Activated CD4-positive, alpha-beta T cell treated with anti-CD3 and anti-CD28 coated beads for 24 hours (primary cell): ENCODE measurements at regions not wholly inside any gene's neighbourhood (a gene's known extent, or its start where the extent isn't known, plus 50 kb on each side); places are given as distances from the start of the nearest gene placed in this dataset.
"Not testable (repeated sequence)": the region's sequence is repeated elsewhere in the genome, so short reads cannot be mapped to it uniquely, and the experiment has no call there.

Source experiments
- DNase-seq, 2 donors: peaks; one replicate each; pipeline ENCODE4 v3.0.0-alpha.2; 2020; ENCODE audit warnings: low read depth in 2 of 2

DNA sequence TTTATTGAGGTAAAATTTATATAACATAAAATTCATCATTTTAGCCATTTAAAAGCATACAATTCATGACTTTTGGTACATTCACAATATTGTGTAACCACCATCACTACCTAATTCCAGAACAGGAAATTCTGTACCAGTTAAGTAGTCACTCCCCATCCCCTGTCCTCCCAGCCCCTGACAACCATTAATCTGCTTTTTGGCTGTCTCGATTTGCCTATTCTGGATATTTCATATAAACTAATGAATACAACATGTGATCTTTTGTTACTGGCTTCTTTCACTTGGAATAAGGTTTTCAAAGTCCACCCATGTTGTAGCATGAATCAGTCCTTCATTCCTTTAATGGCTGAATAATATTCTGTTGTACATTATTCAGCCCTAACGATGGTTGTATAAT is 115.6 kb upstream of the KLF14 start:
- no peak for DNase-seq

DNA sequence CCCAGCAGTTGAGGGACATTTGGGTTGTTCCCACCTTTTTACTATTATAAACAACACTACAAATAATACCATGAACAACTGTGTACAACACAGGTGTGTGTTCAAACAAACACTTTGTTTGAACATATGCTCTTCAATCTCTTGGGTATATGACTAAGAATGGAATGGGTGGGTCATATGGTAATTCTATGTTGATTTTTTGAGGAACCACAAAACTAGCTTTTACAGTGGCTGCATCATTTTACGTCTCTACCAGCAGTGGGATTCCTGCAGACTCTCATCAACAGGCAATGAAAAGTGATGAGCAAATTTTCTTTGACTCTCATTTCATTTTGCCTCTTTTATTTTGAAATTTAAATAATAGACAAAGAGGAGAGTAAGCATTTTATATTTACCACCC is 116.9 kb upstream of the KLF14 start:
- DNase-seq = no peak

DNA sequence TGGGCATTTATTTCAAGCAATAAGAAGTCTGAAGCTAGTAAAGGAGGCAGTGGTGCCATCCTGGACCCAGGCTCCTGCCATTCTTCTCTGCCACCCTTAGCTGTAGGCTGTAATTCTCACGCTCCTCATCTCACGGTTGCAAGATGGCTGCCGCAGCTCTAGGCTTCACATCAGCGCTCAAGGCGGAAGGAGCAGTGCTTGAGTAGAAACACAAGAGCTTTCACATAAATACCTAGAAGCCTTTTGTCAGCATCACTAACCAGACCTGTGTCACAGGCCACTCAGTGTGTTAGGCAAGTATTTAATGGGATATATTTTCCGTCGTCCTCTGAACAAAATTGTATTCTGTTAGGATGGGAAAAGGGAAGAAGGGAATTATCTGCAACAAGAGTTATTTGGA is 118.9 kb upstream of the KLF14 start:
- no peak for DNase-seq

DNA sequence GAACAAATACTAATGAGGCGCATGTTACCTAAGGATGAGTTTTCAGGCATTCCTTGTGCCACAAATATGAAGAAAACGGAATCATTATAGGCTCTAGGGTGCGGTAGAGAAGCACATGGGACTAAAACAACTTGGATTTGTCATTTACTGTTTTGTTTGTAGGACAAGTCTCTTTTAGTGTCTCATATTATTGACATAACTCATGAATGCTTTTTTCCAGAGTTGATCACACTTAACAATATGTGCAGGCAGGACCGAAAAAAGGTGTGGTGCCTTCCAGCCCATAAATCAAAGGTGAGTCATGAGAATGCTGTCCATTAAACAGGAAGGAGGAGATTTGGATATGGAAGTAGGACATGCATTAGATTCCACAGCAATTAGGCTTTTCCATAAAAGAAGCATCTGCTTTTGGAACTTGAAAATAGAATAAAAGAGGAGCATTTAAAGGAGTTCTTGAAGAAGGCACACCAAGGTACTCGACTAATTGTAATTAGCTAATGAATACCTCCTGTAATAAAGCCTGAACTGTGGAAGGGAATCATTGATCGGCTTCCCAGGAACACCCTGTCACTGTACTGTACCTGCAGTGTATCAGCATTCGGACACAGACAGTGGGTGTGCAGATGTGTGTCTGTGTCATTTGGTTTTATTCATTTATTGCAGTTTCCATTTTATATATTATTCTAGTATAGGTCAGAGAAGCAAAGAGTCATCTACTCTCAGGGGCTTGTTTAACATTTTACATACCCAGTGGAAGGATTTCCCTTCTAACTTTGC is 119.7 kb upstream of the KLF14 start:
- DNase-seq = no peak

DNA sequence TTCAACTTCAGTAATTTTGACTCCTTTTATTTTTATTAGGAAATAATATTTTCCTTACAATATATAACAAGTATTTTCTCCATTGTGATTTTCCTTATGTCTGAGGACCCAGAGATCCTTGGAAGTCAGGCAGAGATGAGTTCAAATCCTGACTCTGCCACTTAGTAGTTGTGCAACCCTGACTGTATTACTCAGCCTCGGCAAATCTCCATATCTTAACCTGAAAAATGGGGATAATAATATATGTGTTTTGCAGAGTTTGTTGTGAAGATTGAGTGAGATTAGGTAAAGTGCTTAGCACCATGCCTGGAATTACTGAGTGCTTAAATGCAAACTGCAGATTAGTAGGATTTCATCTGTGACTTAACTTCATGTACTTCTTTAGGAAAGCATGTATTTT is 120.5 kb upstream of the KLF14 start:
- DNase-seq = no peak

DNA sequence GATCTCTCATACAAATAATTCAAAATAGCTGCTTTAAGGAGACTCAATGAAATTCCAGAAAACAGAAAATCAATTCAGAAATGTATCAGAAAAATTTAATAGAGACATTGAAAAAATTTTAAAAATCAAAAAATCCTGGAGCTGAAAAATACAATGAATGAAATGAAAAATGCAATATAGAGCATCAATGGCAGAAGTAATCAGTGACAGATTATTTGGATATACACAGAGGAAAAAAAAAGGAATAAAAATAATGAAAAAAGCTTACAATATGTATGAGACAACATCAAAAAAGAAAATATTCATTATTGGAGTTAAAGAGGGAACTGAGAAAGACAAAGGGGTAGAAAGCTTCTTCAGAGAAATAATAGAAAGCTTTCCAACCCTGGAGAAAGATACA is 122.9 kb upstream of the KLF14 start:
- DNase-seq = no peak

DNA sequence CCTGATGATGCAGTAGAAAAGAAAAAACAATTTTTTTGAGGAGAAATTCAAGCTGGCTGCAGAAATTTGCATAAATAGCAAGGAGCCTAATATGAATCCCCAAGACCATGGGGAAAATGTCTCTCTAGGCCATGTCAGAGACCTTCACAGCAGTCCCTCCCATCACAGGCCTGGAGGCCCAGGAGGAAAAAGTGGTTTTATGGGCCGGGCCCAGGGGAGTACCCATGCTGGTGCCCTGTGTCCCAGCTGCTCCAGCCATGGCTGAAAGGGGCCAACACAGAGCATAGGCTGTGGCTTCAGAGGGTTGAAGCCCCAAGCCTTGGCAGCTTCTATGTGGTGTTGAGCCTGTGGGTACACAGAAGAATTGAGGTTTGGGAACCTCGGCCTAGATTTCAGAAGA is 126.8 kb upstream of the KLF14 start:
- DNase-seq = not testable (repeated sequence)

DNA sequence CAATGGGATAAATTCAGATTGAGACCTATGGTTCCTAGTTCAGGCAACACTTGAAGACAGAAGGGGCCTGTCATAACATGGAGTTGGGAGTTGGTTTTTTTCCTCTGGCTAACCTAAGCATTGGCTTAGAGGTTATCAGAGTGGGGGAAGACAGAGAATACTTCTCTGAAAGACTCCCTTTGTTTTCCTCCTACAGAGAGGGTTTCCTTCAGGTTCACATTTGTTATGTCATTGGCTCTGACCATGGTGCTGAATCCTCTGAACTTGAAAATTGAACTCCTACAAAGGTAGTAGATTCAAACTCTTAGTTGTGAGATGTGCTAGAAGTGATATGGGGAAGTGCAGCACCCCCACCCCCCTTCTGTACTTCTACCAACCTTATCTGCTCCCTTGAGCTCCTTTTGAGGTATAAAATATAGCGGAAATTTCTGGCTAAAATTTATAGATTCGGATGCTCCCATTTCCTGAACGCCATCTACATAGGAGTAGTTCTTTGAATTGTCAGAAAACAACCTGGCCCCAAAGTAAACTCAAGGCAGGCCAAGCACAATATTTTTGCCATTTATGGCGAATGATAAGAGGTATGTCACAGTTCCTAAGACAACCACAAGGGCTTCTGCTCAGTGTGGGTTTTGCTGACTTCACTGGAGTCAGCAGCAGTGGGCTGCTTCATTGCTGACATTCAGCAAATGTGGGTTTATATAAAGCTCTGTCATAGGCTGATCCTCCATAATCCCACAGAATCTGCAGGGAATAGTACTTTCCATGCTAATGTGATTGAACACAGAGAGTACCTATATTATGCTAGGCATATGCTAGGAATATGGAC is 131.6 kb upstream of the KLF14 start:
- DNase-seq = no peak

DNA sequence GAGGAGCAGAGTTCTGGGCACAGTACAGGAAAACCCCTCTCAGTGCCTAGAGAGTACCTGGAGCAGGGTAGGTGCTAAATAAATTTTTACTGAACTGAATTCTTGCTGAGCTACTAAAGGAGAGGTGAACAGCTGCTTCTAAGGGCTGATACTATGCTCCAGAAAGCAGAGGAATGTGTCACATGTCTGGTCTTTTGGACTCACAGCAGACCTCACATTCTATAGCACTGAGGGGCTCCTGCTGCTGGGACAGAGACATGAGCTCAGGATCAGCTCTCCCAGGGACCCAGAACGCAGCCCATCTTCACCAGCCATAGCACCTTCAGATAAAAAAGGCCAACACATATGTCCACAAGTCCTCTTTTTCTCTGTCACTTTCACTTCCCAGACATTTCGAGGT is 133.0 kb upstream of the KLF14 start:
- no peak for DNase-seq

DNA sequence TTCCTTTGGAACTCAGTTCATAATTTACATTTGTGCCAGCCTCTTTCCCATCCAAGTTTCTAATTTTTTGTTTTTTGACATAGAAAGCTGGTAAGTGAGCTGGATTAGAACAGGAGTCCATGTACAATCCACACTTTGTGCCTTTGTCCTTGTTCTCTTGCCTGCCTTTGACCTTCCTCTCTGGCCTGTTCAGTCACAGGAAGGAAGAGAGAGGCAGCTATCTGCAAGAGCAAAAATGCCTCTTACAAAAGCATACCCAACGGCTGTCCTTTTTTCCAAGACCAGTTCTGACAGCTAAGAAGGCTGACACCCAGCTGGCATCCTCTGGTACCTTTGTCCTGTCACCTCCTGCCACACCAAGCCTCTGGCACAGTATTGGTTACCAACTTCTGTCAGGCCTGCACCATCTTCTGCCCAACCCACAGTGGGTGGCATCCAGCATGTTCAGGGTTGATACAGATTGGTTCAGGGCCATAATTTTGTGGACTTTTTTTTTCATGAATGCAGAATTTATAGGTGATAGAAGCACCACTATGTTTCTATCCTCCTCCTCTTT is 133.7 kb upstream of the KLF14 start:
- DNase-seq = no peak

DNA sequence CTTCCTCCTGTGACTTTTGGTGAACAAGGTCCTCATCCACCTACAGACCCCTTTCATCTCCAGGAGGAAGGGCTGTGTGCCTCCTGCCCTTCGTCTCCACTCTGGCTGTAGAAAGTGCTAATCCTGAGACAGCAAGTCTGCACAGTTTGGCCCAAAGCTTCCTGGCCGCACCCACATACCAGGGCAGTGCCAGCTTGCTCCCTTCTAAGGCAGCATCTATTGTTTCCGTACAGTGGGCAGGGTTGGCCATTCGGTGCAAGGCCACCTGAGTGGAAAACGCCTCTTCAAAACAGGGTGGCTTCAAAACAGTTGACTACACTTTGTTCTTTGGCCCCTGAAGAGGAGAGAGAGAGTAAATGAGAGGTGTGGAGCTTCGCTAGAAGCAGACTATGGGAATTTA is 134.1 kb upstream of the KLF14 start:
- no peak for DNase-seq

DNA sequence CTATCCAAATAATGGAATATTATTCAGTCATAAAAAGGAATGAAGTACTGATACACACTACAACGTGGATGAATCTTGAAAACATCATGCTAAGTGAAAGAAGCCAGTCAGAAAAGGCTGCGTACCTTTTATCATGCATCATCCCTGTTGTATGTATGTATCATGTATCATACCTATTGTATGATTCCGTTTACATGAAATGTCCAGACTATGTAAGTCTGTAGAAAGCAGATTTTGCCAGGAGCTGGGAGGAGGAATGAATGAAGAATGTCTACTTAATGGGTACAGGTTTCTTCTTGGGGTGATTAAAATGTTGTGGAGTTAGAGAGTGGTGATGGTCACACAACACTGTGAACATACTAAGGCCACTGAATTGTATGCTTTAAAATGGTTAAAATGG is 135.9 kb upstream of the KLF14 start:
- DNase-seq = no peak

DNA sequence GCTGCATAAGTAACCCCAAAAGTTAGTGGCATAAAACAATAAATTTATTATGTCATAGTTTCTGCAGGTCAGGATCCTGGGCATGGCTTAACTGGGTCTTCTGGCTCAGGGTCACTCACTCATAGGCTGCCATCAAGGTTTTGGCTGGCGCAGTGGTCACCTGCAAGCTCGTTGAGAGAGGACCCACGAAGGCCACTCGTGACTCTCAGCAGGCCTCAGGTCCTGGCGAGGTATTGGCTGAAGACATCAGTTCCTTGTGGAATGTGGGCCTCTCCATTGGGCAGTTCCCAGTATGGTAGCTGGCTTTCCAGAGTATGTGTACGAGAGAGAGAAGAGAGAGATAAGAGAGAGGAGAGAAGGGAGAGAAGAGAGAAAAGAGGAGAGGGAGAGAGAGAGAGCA is 138.3 kb upstream of the KLF14 start:
- DNase-seq = no peak

DNA sequence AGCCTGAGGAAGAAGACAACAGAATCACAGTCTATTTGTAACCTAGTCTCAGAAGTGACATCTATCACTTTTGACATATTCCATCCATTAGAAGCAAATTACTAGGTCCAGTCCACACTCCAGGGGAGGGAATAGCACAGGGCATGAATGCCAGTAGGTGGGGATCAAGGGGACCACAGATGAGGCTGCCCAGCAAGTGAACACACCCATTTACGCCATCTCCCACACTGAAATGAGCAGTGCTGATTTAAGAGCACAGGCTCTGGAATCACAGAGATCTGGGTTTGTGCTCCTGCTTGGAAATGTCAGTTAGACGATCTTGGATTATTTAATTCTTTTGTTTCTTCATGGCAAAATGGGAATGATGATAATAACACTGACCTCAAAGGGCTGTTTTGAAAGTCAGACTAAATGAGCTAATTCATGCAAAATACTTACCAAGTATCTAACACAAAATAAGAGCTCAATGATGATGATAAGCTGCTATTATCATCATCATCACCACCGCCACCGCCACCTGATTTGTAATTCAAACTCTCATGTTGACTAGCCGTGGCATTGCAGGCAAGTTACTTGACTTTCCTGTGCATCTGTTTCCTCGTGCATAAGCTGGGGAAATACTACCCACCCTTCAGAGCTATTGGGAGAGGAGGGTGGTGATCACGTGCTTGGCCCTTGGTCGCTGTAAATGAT is 138.9 kb upstream of the KLF14 start:
- DNase-seq = no peak

DNA sequence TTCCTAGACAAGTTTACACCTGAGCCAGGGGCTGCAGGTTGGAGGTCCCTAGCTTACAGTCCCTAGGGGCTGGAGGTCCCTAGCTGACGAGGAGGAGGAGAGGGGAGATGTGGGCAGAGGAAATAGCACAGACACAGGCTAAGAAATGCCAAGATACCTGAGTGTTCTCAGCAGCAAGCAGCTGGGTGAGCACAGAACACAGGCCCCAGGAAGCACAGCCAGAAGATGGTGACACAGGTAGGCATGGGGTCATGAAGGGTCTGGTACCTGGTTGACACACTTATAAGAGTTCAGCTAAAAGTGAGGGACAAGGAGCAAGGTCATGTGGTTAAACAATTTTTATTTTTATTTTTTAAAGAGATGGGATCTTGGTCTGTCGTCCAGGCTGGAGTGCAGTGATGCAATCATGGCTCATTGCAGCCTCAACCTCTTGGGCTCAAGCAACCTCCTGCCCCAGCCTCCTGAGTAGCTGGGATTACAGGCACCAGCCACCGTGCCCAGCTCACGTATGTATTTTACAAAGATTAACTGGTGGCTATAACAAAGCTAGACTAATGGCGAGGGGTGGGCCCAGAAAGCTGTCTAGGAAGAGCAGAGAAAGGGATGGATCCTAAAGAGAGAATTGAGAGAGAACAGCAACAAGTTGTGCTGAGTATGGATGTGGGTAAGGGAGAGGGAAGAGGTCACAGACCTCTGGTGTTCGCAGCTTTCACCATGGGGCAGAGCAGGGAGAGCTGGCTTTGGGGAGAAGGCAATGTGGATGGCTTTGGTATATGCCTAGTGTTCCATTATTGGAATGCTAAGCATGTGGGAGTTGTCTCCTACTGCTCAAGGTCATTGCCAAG is 140.3 kb upstream of the KLF14 start:
- no peak for DNase-seq

DNA sequence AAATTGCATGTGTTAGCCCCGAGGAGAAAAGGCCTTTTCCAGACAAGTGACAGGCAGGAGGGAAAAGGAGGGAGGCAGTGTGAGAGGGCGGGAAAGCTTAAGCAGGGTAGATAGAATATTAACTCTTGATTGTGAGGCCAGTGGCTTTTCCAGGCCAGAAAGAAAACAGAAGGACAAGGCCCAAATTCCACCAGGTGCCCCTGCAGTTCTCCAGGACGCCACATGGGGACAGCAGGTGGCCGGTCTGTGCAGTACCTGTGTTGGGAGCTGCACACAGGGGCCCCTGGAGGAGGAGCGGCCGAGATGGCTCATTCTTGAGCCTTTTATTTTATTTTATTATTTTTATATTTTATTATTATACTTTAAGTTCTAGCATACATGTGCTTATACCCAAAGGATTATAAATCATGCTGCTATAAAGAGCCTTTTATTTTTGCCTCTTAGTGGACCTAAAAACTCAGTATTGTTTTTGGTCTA is 141.3 kb upstream of the KLF14 start:
- DNase-seq = no peak

DNA sequence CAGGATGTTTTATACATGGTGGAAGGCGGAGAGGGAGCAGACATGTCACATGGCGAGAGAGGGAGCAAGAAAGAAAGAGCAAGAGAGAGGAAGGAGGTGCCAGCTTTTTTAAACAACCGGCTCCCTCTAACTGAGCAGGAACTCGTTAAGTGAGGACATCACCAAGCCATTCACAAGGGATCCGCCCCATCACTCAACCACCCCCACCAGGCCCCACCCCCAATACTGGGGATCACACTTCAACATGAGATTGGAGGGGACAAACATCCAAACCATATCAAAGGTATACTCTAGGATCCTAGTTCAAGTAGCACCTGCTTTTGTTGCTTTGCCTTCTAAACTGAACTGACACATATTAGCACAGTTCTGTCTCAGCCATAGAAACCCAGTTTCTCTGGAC is 141.9 kb upstream of the KLF14 start:
- no peak for DNase-seq

DNA sequence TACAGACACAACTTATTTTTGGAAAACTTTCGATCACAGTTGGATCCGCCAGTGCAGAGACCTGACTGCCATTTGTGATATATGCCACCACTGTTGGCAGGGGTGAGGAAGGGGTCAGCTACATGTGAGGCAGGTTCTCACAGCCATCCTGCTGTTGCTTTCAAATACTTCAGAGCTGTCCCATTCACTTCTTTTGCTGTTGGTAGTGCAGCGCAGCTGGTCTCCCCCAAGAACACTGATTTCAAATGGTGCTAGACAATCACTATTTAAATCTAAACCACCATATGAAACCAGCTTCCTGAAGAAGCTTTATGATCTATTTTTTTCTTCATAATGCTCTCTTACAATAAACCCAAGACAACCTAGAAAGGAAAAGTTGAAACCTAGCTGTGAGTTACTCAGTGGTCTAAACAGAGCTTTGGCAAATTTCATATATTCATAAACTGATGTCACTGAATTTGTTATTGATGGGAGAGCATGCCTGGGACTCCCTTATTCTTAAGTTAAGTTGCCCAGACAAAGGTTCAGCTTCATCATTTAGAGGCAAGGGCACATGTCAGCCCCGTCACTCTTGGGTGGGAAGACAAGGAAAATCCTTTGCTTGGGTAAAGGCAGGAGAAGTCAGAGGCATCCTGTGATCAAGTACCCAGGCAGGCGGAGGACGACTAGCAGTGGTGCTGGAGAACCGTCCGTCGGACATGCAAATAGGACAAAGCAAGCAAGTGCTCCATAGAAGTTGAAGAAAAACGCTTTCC is 143.4 kb upstream of the KLF14 start:
- DNase-seq = no peak

DNA sequence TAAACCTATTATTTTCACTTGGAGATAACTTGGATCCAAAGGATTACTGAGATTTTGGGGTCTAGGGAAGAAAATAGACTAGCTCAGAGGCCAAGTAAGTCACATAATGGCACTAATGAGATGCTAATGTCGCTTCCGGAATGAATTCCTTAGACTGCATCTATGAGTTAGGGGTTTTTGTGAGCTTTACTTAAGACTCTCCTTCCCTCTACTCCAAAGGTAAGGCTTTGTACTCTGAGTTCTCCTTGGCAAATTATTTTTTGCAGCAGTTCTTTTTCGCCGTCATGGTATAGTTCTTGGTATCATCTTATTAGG is 143.9 kb upstream of the KLF14 start:
- DNase-seq = no peak

DNA sequence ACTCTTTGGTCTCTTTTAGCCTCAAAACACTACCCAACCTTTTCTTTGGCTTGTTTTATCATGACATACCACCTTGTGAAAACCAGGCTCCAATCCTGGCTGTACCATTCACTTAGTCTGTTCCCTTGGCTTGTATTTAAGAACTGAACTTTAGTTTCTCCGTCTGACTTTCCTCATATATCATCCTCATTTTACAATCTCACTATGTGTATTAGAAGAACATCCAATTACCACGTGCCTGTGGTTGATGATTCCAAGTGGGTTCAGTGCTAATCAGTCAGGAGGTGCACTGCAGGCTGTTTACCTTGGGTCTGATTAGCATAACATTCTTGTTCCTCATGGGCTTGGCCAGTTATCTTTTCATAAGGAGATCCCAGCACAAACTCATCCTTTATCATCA is 144.8 kb upstream of the KLF14 start:
- DNase-seq = no peak

DNA sequence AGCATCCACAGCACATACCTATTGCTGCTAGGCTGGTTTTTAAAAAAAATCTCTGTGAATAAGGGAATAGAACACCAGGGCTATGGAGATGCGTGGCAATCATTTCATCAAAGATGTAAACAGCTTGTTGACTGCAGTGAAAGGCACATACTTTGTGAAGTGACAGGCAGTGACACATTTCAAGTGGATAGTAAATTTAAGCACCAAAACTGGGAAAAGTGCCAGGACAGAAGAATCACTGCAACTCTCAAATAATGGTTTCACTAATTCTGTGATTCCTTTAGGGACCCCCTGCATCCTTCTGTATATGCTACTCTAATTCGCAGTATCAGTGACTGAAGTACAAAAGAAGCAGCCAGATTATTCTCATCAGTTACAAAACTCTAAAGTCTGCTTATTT is 145.2 kb upstream of the KLF14 start:
- no peak for DNase-seq
